Psoas muscle (tissue), 7 donors: ENCODE measurements at regions not wholly inside any gene's neighbourhood (a gene's known extent, or its start where the extent isn't known, plus 50 kb on each side); places are given as distances from the start of the nearest gene placed in this dataset.

ENCODE experiments used
- ATAC-seq, 4 donors: fragments of 200-7000 bp; cut with Tn5 transposase; one replicate each; pipeline ENCODE4 v1.9.1; 2020; ENCODE audit warnings: moderate library complexity in 3 of 4, mild to moderate bottlenecking in 2 of 4
- DNase-seq, 2 donors: peaks; one replicate each; pipeline ENCODE4 v3.0.0-alpha.2; 2020
- H3K27ac ChIP-seq: fragments of 200-600 bp; one replicate; pipeline ENCODE4 v1.8.0; 2022
- H3K27me3 ChIP-seq, 3 donors: fragments of 200-600 bp in 1 of 3; one replicate each; pipeline versions ENCODE4 v1.6.1 to v1.8.0; 2013 to 2022; ENCODE audit warnings: low read length in 2 of 3, mild to moderate bottlenecking in 2 of 3, moderate library complexity in 1 of 3; ENCODE audit not compliant: insufficient read depth in 3 of 3
- H3K36me3 ChIP-seq, 2 donors: fragments of 200-600 bp in 1 of 2; one replicate each; pipeline versions ENCODE4 v1.6.1 to v1.8.0; 2013 to 2022; ENCODE audit warnings: low read depth in 1 of 2, mild to moderate bottlenecking in 1 of 2, moderate library complexity in 1 of 2; ENCODE audit not compliant: insufficient read depth in 1 of 2
- H3K4me1 ChIP-seq: fragments of 200-600 bp; one replicate; pipeline ENCODE4 v1.8.0; 2022
- H3K4me3 ChIP-seq: fragments of 200-600 bp; one replicate; pipeline ENCODE4 v1.8.0; 2022; ENCODE audit warnings: mild to moderate bottlenecking
- H3K9me3 ChIP-seq: fragments of 200-600 bp; one replicate; pipeline ENCODE4 v1.8.0; 2022
- CTCF ChIP-seq: fragments of 200-600 bp; IDR thresholded peaks from one replicate; pipeline ENCODE4 v1.8.0; 2022; ENCODE audit warnings: antibody characterized with exemption
- WGBS, 3 donors: extraction: QIAGEN DNeasy Blood & Tissue Kit; methylation state at CpG; one replicate each; pipeline versions ENCODE4 v1.1.6 to v1.1.7; 2013; 5-methylcytosine and 5-hydroxymethylcytosine counted together
- intact Hi-C, 2 donors: fragments of 100-400 bp; cut with DNase I; formaldehyde crosslinking; loops; one replicate each; pipeline versions ENCODE4 v1.11.0 to v1.14.2; 2022
- donor health status: healthy with polysubstance abuse.
- donor health status: DM: no; HTN: no; CAD: no; lungs with moderate emphysema.
- donor health status: Bipolar disorder and iron deficiency.
- donor health status: healthy.
- donor health status: DM: yes; HTN: yes; CAD: no.
- donor health status: DM: no; HTN: no; CAD: no.
- donor health status: DM: yes; HTN: yes; CAD: no.

- intact Hi-C loops: no loop called here
- H3K27me3 ChIP-seq: no peaks in the 10 kb centered on the region
- no peak overlapping the region for H3K27ac ChIP-seq
- ATAC-seq (no peak), DNase-seq (no peak)
- H3K4me3 ChIP-seq: no peak overlapping the region
- H3K9me3 ChIP-seq: no peaks in the 10 kb centered on the region
- TF ChIP-seq CTCF: no peak
- WGBS, 3 donors: 69 to 93% (median 81%) methylated on average over 3 of the region's 3 CpGs
- H3K4me1 ChIP-seq: no peaks in the 10 kb centered on the region
- H3K36me3 ChIP-seq: no peaks in the 10 kb centered on the region
Observed at GRCh38 chr11:57095896-57096295, 85.9 kb upstream of the LRRC55 start.

DNA sequence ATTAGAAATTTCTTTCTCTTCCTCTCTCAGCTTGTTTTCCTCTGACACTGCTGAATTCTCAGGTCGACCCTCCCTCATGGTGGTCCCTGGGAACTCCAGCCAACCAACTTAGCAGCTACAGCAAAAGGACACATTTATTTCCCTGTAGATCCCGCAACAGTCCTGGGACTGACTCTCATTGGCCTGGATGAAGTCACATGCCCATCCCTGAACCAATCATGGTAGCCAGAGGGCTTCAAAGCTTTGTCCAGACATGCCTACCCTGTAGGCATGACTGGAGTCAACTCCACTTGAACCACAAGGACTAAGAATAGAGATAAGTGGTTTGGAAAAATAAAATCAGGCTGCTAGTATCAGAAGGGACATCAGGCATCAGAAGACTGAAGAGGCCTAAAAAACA, 84.6 kb upstream of the LRRC55 start:
- H3K4me1 ChIP-seq: no peaks in the 10 kb centered on the region
- H3K9me3 ChIP-seq: no peaks in the 10 kb centered on the region
- no peak for DNase-seq
- no peaks in the 10 kb centered on the region for H3K27me3 ChIP-seq
- H3K27ac ChIP-seq: no peak overlapping the region
- intact Hi-C loops: no loop called here
- no peak for ATAC-seq
- WGBS, 3 donors: 87 to 96% (median 92%) methylated on average over 2 of the region's 2 CpGs
- no peak overlapping the region for H3K4me3 ChIP-seq
- TF ChIP-seq CTCF: no peak
- H3K36me3 ChIP-seq: no peaks in the 10 kb centered on the region

GRCh38 chr11:57098191-57098590, 83.6 kb upstream of the LRRC55 start:
- no peak overlapping the region for H3K4me3 ChIP-seq
- no peak overlapping the region for H3K27ac ChIP-seq
- no peaks in the 10 kb centered on the region for H3K9me3 ChIP-seq
- DNase-seq: no peak
- no peaks in the 10 kb centered on the region for H3K27me3 ChIP-seq
- WGBS, 3 donors: 55 to 60% (median 55%) methylated on average over 2 of the region's 2 CpGs
- no peak for ATAC-seq
- no peaks in the 10 kb centered on the region for H3K36me3 ChIP-seq
- TF ChIP-seq CTCF: no peak
- intact Hi-C loops: no loop called here
- H3K4me1 ChIP-seq: no peaks in the 10 kb centered on the region

GRCh38 chr11:57100638-57101331, 81.0 kb upstream of the LRRC55 start:
- TF ChIP-seq CTCF: no peak
- 52 to 57% (median 57%) methylated on average over 5 of the region's 5 CpGs for WGBS, 3 donors
- intact Hi-C loops: no loop called here
- Histone ChIP-seq H3K27ac (no peak overlapping the region), H3K9me3 (no peaks in the 10 kb centered on the region), H3K36me3 (no peaks in the 10 kb centered on the region), H3K27me3 (no peaks in the 10 kb centered on the region), H3K4me1 (no peaks in the 10 kb centered on the region), H3K4me3 (no peak overlapping the region)
- DNase-seq (no peak), ATAC-seq (no peak)
